Esophagus squamous epithelium (tissue), 5 donors: ENCODE measurements at regions not wholly inside any gene's neighbourhood (a gene's known extent, or its start where the extent isn't known, plus 50 kb on each side); places are given as distances from the start of the nearest gene placed in this dataset.

ENCODE experiments used
- DNase-seq: peaks from one replicate; lab custom pipeline; 2025; lab: John Stamatoyannopoulos, UW
- H3K27ac ChIP-seq, 4 donors: fragments of 200-600 bp; sonication (generic); one replicate each; pipeline ENCODE4 v1.5.1; 2016 to 2019; ENCODE audit warnings: mild to moderate bottlenecking in 1 of 4
- H3K27me3 ChIP-seq, 4 donors: fragments of 200-600 bp; sonication (generic); 1 replicate in 3 of 4; 2 replicates in 1 of 4; pipeline versions ENCODE4 v1.5.1 to v1.6.0; 2017 to 2021; ENCODE audit warnings: antibody characterized with exemption in 1 of 4
- H3K36me3 ChIP-seq, 3 donors: fragments of 200-600 bp; sonication (generic); one replicate each; pipeline ENCODE4 v1.5.1; 2016 to 2019
- H3K4me1 ChIP-seq, 3 donors: fragments of 200-600 bp; sonication (generic); one replicate each; pipeline ENCODE4 v1.5.1; 2017 to 2019
- H3K4me3 ChIP-seq, 4 donors: fragments of 200-600 bp; sonication (generic); 1 replicate in 3 of 4; 2 replicates in 1 of 4; pipeline ENCODE4 v1.5.1; 2016 to 2019; ENCODE audit warnings: mild to moderate bottlenecking in 2 of 4, moderate library complexity in 1 of 4
- H3K9me3 ChIP-seq, 3 donors: fragments of 200-600 bp; sonication (generic); one replicate each; pipeline ENCODE4 v1.5.1; 2016 to 2019
- POLR2A ChIP-seq, 4 donors: fragments of 450-650 bp; IDR thresholded peaks; one replicate each; pipeline ENCODE4 v1.6.1; 2017; ENCODE audit warnings: antibody characterized with exemption in 4 of 4, mild to moderate bottlenecking in 4 of 4, moderate library complexity in 3 of 4
- WGBS, 2 donors: methylation state at CpG; one replicate each; pipeline ENCODE4 v1.1.5; 2018; 5-methylcytosine and 5-hydroxymethylcytosine counted together
- intact Hi-C: fragments of 100-400 bp; cut with DNase I; formaldehyde crosslinking; loops from one replicate; pipeline ENCODE4 v1.15.0; 2022
- TF ChIP-seq, protein P1 (sequence below), 6 experiments: fragments of 450-650 bp in 4 of 6; fragments of 200-600 bp in 2 of 6; sonication (generic) in 2 of 6; IDR thresholded peaks; one replicate each; pipeline ENCODE4 v1.5.1; 2016 to 2019; ENCODE audit warnings: antibody characterized with exemption in 6 of 6, mild to moderate bottlenecking in 4 of 6, moderate library complexity in 4 of 6
- donor health status: DM: yes; HTN: yes; CAD: no.

- no peak for DNase-seq
- no peak for TF ChIP-seq POLR2A (IDR thresholded peaks at IDR 0.05)
- TF ChIP-seq, protein P1, sequence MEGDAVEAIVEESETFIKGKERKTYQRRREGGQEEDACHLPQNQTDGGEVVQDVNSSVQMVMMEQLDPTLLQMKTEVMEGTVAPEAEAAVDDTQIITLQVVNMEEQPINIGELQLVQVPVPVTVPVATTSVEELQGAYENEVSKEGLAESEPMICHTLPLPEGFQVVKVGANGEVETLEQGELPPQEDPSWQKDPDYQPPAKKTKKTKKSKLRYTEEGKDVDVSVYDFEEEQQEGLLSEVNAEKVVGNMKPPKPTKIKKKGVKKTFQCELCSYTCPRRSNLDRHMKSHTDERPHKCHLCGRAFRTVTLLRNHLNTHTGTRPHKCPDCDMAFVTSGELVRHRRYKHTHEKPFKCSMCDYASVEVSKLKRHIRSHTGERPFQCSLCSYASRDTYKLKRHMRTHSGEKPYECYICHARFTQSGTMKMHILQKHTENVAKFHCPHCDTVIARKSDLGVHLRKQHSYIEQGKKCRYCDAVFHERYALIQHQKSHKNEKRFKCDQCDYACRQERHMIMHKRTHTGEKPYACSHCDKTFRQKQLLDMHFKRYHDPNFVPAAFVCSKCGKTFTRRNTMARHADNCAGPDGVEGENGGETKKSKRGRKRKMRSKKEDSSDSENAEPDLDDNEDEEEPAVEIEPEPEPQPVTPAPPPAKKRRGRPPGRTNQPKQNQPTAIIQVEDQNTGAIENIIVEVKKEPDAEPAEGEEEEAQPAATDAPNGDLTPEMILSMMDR (IDR thresholded peaks at IDR 0.05), result no peak
- H3K4me3 ChIP-seq, result no peak overlapping the region
- intact Hi-C loops, result no loop called here
- no peak overlapping the region for H3K27ac ChIP-seq
- H3K9me3 ChIP-seq, result no peaks in the 10 kb centered on the region
- H3K27me3 ChIP-seq, result no peaks in the 10 kb centered on the region
- WGBS, 2 donors, result 84 to 88% methylated on average over 1 of the region's 1 CpG
- H3K4me1 ChIP-seq, result no peaks in the 10 kb centered on the region
- H3K36me3 ChIP-seq, result no peaks in the 10 kb centered on the region
Measured at GRCh38 chr9:80968611-80969010, 720.7 kb downstream of the TLE1 start.

GRCh38 chr9:80964914-80965313 lies 724.4 kb downstream of the TLE1 start:
- no peaks in the 10 kb centered on the region for H3K27me3 ChIP-seq
- intact Hi-C loops, result no loop called here
- TF ChIP-seq, protein P1 (IDR thresholded peaks at IDR 0.05), result no peak
- no peak for TF ChIP-seq POLR2A (IDR thresholded peaks at IDR 0.05)
- no peaks in the 10 kb centered on the region for H3K9me3 ChIP-seq
- no peak overlapping the region for H3K27ac ChIP-seq
- no peak overlapping the region for H3K4me3 ChIP-seq
- H3K4me1 ChIP-seq, result no peaks in the 10 kb centered on the region
- H3K36me3 ChIP-seq, result no peaks in the 10 kb centered on the region
- DNase-seq, result no peak
- 77 to 78% methylated on average over 2 of the region's 2 CpGs for WGBS, 2 donors

DNA sequence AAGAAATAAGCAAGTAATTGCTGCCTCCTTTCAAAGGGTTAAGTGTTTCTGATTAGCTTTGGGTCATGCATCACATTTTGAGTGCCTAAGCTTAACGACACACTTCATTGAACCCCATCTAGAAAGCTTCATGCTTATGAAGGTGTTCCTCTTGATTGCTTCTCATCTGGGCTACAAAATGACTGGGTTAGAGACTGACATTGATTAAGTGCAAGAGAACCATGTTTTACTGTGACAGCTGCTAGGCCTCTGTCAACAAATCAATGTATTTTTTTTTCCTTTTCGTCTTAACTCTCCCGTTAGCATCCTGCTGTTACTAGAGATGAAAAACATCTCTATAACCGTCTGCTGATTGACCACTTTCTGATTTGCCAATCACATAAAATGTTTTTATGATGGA lies 725.0 kb downstream of the TLE1 start:
- DNase-seq, result no peak
- TF ChIP-seq POLR2A (IDR thresholded peaks at IDR 0.05), result no peak
- TF ChIP-seq, protein P1 (IDR thresholded peaks at IDR 0.05), result no peak
- H3K27ac ChIP-seq, result no peak overlapping the region
- no peaks in the 10 kb centered on the region for H3K27me3 ChIP-seq
- intact Hi-C loops, result no loop called here
- H3K9me3 ChIP-seq, result no peaks in the 10 kb centered on the region
- 47 to 53% methylated on average over 4 of the region's 4 CpGs for whole genome bisulfite sequencing, 2 donors
- H3K4me1 ChIP-seq, result no peaks in the 10 kb centered on the region
- H3K4me3 ChIP-seq, result no peak overlapping the region
- no peaks in the 10 kb centered on the region for H3K36me3 ChIP-seq

DNA sequence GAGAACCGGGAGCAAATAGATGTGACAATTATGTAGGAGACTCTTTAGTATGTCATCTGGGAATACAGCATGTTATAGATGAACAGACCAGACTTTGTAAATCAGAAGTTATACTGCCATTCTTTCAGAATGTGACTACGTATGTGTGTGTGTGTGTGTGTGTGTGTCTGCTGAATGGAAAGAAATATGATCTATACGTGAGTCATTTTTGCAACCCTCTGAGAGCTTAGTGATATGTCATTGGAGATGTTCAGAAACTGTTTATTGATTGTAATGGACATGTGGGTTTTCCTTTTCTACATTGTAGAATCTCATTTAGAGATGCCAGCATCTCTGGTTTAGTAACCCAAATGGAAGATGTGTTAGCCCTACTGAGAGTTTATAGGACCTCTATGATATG lies 731.5 kb downstream of the TLE1 start:
- intact Hi-C loops, result no loop called here
- DNase-seq, result no peak
- Histone ChIP-seq H3K27me3 (no peaks in the 10 kb centered on the region), H3K4me3 (no peak overlapping the region), H3K36me3 (no peaks in the 10 kb centered on the region), H3K9me3 (no peaks in the 10 kb centered on the region), H3K27ac (no peak overlapping the region), H3K4me1 (no peaks in the 10 kb centered on the region)
- TF ChIP-seq, protein P1 (IDR thresholded peaks at IDR 0.05), result no peak
- no peak for TF ChIP-seq POLR2A (IDR thresholded peaks at IDR 0.05)
- WGBS, 2 donors, result 62 to 69% methylated on average over 3 of the region's 3 CpGs

DNA sequence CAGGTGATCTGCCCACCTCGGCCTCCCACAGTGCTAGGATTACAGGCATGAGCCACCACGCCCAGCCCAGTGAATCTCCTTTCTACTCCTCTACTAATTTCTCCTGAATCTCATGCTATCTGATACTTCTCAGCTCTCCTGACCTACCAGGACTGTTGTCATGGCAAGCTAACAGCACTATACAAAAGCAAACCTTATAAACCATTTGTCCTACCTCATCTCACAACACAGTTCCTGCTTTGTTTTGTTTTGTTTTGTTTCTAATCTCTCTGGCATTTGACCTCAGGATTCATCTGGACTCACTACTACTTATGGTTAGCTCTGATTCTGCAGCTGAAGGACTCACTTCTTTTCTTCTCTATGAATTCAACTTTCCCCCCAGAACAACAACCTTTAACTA lies 734.8 kb downstream of the TLE1 start:
- H3K27me3 ChIP-seq, result no peaks in the 10 kb centered on the region
- no peaks in the 10 kb centered on the region for H3K36me3 ChIP-seq
- DNase-seq, result no peak
- H3K4me3 ChIP-seq, result no peak overlapping the region
- H3K4me1 ChIP-seq, result no peaks in the 10 kb centered on the region
- H3K9me3 ChIP-seq, result no peaks in the 10 kb centered on the region
- TF ChIP-seq POLR2A (IDR thresholded peaks at IDR 0.05), result no peak
- TF ChIP-seq, protein P1 (IDR thresholded peaks at IDR 0.05), result no peak
- WGBS, 2 donors, result 53 to 78% methylated on average over 2 of the region's 2 CpGs
- H3K27ac ChIP-seq, result no peak overlapping the region
- intact Hi-C loops, result no loop called here
